LNCaP clone FGC (cell line): ENCODE measurements at regions not wholly inside any gene's neighbourhood (a gene's known extent, or its start where the extent isn't known, plus 50 kb on each side); places are given as distances from the start of the nearest gene placed in this dataset.

ENCODE experiments used
- DNase-seq: peaks from one replicate; pipeline ENCODE4 v3.0.0-alpha.2; 2011; ENCODE audit warnings: low read depth
- H3K4me3 ChIP-seq: 2 replicates; pipeline ENCODE4 v1.5.1; 2011; ENCODE audit warnings: mild to moderate bottlenecking, low read depth, low read length, control low read depth
- TF ChIP-seq, protein P1 (sequence below): IDR thresholded peaks from 2 replicates; pipeline ENCODE4 v1.5.1; 2012; ENCODE audit warnings: mild to moderate bottlenecking; ENCODE audit not compliant: control insufficient read depth, insufficient read depth; ENCODE audit errors: extremely low read depth

DNA sequence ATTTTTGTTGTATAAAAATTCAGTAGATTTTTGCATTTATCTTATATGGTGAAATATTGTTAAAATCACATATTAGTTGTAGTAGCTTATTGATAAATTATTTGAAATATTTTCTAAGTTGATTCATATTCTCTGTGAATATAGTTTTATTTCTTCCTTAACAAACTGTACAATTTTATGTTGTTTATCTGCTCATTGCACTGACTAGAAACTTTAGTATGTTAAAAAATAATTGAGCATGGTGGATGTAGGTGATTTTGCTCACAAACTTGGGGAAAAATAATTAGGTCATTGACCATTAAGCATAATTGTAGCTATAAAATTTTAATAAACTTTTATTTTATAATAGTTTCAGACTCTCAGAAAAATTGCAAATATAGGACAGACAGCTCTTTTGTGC is 1445.3 kb upstream of the MIR17HG start:
- H3K4me3 ChIP-seq = no peak overlapping the region
- DNase-seq = no peak
- TF ChIP-seq, protein P1, sequence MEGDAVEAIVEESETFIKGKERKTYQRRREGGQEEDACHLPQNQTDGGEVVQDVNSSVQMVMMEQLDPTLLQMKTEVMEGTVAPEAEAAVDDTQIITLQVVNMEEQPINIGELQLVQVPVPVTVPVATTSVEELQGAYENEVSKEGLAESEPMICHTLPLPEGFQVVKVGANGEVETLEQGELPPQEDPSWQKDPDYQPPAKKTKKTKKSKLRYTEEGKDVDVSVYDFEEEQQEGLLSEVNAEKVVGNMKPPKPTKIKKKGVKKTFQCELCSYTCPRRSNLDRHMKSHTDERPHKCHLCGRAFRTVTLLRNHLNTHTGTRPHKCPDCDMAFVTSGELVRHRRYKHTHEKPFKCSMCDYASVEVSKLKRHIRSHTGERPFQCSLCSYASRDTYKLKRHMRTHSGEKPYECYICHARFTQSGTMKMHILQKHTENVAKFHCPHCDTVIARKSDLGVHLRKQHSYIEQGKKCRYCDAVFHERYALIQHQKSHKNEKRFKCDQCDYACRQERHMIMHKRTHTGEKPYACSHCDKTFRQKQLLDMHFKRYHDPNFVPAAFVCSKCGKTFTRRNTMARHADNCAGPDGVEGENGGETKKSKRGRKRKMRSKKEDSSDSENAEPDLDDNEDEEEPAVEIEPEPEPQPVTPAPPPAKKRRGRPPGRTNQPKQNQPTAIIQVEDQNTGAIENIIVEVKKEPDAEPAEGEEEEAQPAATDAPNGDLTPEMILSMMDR = no peak

- no peak for DNase-seq
- no peak overlapping the region for H3K4me3 ChIP-seq
- TF ChIP-seq, protein P1 = no peak
These were observed 1444.4 kb upstream of the MIR17HG start for GRCh38 chr13:89903115-89903514.

DNA sequence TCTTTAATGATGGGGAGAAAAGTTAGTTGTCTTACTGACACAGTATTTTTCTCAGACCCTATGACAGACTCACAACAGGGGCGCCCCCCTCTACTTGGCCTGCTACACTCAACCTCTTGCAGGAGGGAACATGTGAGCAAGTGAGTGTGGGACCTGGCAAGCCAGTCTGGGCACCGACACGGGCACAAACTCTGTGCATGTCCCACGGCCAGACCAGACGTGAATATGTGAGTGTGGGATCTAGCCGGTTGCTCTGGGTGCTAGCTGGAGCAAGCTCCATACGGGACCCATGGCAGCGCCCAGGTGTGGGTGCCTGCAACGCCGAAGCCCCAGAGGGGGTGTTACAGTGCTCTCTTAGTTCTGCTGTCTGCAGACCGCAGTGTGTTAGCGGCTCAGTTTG is 1437.3 kb upstream of the MIR17HG start:
- no peak overlapping the region for H3K4me3 ChIP-seq
- TF ChIP-seq, protein P1 = no peak
- DNase-seq = no peak

DNA sequence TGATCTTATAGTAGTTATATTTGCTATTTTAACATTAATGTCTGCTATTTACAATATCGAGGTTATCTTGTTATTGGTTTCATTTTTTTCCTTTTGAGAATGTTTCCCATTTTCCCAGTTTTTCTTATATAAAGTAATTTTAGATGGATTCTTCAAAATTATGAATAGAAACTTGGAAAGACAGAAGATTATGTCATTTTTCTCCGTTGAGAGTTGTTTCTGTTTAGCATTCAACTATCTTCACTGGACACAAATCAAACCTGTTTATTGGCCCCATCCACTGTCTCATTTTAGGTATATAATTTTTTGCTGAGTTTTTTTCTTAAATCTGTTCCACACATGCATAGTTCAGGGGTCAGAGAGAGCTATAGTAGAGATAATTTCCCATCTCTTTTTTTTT is 1430.9 kb upstream of the MIR17HG start:
- no peak for DNase-seq

DNA sequence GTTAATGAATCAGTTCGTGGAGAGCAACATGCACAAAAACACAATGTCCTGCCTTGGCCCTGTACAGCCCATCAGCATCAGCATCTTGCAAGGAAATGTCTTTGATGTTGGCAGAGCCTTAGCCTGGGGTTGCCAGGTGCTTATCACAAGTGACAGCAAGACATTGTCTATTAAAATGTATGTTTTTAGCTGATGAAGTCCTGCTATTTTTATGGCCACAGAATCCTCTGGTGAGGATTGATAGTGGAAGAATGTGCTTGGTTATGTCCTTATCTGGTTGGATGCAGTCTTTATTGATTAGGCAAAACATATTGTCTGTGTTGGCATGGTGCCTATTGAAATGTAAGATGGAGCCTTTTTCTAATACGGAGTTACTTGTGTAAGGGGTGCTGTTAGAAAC is 1427.0 kb upstream of the MIR17HG start:
- DNase-seq = no peak
- no peak overlapping the region for H3K4me3 ChIP-seq
- TF ChIP-seq, protein P1 = no peak

More for the DNA sequence above, 1430.9 kb upstream of the MIR17HG start:
- H3K4me3 ChIP-seq = no peak overlapping the region
- TF ChIP-seq, protein P1 = no peak

DNA sequence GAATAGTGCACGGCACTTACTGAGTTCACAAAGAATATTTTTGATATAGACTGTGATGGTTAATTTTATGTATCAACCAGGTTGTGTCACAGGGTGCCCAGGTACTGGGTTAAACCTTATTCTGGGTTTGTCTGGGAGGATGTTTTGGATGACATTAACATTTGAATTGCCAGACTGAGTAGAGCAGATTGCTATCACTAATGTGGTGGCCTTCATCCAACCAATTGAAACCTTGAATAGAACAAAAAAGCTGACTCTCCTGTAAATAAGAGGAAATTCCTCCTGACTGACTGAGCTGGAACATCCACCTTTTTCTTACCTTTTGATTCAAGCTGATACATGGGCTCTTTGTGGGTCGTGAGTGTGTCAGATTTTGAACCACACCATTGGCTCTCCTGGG is 1424.4 kb upstream of the MIR17HG start:
- DNase-seq = no peak
- TF ChIP-seq, protein P1 = no peak
- no peak overlapping the region for H3K4me3 ChIP-seq

DNA sequence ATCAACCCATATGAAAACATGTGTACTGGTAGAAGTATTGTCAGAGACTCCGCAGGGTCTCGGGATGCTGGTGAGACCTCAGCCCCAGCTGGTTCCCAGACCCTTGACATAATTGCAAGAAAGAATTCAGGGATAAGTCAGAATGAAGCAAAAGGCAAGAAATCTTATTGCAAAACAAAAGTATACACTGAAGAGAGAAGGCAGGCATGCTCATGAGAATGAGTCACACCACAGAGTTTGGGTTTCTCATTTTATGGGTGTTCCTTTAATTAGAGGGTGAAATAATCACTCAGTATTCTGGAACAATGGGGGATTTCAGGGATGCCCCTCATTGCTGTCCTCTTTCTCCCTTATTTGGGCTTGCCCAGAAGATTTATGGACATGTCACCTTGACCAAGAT is 1423.8 kb upstream of the MIR17HG start:
- no peak overlapping the region for H3K4me3 ChIP-seq
- DNase-seq = no peak
- TF ChIP-seq, protein P1 = no peak
